NCI-H128 (cell line): ENCODE measurements at regions not wholly inside any gene's neighbourhood (a gene's known extent, or its start where the extent isn't known, plus 50 kb on each side); places are given as distances from the start of the nearest gene placed in this dataset.

Experiments used
- DNase-seq: peaks from one replicate; lab custom pipeline; 2025; ENCODE audit not compliant: unreplicated experiment; lab: John Stamatoyannopoulos, UW

DNA sequence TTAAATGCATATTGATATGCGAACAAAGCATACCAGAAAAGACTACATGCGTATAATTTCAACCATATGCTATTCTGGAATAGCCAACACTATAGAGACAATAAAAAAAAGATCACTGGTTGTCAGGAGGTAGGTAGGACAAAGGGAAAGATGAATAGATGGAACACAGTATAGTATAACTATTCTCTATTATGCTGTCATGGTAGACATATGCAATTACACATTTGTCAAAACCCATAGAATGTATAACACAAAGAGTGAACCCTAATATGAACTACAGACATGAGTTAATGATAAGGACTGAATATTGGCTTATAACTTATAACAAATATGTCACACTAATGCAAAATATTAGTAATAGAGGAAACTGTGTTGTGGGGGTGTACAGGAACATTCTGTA is 460.8 kb downstream of the TAF11L14 start:
- DNase-seq, result no peak

DNA sequence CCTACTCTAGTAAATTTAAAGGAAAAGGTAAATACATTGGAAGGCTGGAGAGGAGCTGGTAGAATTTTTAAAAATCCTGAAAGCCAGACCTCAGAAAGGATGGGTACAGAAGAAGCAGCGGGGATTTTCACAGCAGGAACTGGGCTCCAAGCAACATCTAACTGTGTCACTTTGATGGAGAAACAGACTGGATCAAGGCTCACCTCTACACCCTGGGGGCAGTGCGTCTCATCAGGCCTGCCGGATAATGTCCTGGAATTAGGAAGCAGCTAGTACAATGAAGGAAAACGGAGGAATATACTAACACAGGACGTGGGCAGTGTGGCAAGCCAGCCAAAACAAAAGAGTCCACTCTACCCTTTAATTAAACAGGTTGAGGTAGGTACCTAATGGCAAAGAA is 463.6 kb downstream of the TAF11L14 start:
- DNase-seq, result no peak

DNA sequence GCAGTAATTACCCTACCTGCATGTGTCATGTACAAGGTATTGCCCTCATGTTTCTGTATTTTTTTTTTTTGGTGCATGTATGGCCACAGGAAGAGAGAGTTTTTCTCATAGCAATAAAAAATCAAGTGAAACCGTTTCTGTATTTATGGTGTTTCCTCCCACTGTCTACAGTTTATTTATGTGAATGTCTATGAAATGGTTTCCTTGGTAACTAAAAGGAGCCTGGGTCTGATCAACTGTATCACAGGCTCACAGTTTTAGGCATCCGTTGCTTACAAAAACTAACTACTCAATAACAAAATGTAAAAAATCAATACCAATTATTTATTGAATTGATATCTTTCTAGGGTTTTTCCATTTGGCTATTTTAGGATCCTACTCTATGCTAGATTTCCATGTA is 464.4 kb downstream of the TAF11L14 start:
- no peak for DNase-seq

DNA sequence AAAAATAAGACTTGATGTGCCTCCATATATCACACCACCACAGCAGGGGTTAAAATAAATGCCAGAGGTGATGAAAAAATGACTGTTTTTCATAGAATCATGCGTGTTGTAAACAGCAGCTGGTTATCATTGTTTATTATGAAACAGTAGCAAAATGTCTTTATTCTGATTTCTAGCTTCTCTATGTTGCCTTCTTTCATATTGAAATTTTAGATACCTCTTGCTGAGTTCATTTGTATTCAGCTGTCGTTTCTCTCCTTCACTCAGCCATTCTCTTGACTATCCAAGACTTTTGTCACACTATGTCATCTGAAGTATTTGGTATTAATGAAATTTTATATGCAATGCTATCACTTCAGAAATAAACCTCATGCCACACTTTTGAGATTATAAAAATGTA is 465.0 kb downstream of the TAF11L14 start:
- DNase-seq, result no peak

DNA sequence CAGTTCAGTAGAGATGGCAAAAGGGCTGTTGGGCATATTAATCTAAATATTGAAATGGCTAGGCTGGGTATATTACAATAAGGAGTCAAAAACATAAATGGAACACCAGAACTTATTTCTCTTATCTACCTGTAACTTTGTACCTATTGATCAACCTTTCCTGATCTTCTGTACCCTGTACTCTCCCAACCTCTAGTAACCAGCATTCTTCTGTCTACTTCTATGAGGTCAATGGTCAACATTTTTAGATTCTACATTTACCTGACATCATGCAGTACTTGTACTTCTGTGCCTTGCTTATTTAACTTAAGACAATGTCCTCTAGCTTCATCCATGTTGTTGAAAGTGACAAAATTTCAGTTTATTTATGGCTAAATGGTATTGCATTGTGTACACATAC is 467.3 kb downstream of the TAF11L14 start:
- no peak for DNase-seq

DNA sequence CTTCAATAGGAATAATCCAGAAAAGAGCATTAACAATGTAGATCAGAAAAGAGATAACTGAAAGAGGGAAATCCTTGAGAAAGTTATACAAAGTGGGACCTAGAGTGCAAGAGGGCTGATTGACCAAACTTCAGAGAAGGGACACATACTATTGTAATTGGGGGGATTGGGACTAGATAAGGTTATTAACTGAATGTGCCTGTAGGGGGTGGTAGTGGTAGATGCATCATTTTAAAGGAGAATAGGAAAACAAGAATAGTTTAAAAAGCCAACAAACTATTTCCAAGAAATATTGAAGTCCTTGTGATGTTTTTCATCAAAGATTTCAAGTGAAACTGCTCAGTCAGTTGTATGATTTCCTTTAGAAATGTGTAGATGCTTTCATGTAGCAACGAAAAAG is 468.5 kb downstream of the TAF11L14 start:
- DNase-seq, result no peak

DNA sequence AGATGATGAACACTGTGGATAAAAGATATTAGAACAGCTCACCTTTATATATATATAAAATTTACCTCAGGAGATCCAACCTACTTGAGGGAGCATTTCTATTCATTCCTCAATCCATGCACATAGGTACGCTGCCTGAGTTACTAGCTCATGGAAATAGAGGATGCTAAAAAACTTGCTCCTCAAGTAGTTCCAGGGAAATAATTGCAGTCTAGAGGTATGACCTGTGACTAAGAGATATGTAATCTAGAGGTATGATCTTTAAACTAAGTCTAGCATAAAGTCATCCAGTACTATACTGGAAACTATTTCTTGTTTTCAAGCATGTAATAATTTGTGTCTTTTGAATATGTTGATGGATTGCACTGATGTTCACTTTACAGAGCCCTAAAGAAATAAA is 471.2 kb downstream of the TAF11L14 start:
- no peak for DNase-seq

DNA sequence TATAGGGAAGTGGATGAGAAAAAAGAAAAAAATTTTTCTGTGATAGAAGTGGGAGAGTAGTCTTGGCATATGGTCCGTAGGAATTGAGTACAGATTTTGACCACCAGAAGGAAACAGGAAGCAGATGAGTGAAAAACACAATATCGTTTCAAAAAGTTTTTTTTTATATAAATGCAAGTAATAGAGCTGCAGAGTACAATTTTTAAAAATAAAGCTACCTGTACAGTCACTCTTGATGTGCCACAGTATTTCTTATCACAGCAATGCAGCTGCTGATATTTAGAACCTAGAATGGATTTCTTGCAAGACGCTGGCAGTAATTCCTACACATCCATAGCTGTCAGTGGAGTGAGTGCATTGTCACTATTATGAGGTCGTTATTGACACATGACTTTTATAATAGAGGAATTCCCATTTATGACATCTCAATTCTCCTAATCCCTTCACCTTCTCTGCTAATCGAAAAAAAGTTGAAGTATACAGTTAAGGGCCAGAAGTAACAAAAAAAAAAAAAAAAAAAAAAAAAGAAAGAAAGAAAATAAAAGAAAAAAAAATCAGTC is 477.7 kb downstream of the TAF11L14 start:
- no peak for DNase-seq

DNA sequence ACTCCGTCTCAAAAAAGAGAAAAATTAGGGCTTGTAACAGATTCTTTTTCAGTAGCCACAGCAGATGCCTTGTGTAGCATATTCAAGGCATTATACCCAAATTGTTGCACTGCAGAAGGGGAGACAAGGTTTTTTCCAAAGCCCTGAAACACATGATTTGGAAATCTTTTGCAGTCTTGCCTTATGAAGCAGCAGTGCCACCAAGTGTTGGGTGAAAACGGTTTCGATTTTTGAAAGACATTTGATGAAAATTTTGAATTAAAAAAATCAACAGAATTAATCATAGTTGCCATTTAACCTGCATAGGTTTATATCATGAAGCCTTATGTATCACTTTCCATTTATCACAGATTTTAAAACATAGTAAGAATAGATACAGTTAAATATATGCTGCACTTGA is 479.5 kb downstream of the TAF11L14 start:
- DNase-seq, result peak; percentile 21

DNA sequence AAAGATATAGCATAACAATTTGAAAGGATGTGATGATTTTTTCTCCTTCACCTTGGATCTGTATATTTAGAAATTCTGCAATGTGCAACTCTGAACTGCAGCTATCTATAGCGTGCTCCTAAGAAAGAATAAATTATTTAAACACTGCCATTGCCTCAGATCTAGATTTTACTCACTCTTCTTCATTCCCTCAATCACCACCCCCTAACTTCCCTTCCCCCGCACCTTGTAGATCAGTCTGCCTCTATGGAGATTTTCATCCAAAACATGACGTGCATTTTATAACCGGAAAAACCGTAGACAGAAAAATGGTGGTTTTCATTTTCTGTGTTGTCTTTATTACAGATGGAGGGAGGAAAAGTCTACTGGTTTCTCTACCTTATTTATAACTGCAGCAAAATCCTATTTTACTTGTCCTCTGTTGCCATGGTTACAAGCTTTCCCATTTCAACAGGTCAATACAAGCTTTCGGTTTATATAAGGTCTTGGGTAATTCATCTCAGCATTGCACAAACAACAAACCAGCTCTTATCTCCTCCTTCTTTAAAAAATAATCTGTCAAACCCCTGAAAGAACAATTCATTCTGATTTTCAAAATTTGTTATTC is 480.0 kb downstream of the TAF11L14 start:
- DNase-seq, result no peak

DNA sequence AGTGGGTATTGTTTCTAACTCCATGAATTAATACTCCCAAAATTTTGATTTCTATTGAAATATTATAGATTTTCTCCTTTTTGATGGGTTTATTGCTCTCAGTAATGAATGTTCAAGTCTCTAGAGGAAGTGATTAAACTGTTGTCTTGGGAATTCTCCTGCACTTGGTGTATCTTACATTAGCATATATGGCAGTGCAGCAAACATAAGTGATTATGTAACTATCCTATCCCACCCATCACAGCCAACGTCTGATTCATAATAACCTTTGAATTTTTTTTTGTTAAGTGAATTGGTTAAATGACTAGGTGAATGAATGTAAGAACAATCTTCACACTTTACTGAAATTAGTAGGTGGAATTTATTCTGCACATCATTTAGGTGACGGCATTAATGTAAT is 483.7 kb downstream of the TAF11L14 start:
- no peak for DNase-seq

DNA sequence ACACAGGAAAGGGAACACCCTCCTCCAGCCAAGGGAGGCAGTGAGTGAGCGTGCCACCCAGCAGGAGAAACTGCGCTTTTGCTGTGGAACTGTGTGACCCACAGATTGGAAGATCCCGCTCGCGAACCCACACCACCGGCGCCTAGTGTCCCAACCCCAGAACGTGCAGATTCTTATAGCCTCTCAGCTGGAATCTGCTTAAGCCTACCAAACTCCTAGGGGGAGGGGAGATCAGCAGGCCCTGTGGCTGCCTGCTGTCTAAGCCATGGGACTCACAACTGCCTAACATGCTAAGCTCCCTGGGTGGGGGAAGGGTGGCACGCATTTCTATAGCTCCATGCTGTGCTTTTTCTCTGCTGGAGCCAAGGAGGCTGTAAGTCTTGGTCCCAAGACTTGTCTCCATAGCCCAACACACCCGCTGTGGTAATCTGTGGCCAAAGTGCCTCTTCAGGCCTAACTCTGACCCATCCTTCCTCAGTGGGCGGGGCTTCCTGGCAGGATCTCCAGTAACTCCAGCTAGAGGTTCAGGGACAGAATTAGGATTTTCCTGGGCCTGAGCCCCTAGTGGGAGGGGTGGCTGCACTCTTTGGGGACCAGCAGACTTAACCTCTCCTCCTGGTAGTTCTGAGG is 485.0 kb downstream of the TAF11L14 start:
- no peak for DNase-seq

DNA sequence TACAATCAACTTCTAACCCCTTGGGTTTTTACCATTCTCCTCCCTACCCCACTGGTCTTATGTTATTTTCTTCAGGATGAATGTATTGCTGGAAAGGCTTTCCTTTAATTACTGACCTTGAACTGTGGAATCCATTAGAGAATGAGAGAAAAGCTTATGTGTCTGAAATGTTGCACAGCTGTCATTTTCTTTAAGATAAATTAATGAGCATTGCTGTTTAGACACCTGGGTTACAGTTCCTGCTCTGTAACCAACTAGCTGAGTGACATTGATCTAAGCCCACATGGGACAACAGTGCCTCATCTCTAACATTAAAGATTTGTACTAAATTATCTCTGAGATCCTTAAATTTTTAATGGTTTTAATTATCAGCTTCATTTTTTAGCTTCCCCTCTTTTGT is 507.0 kb downstream of the TAF11L14 start:
- DNase-seq, result no peak

DNA sequence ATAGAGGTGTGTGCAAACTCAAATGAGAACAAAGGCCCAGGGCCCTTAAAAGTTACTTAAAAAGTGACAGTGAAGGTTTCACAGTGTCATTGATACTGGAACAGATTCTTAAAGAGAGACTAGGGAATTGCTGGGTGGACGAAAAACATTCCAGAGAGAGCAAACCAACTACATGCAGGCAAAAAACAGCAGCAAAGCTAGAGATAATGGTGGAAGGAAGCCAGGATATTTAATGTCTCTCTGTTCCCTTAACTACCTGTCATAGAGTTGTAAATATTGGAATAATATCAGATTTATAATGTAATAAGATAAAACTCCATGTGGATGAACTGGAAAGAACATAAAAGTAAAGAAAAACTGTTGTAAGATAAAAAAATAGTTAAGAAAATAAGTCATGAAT is 508.6 kb downstream of the TAF11L14 start:
- DNase-seq, result no peak

DNA sequence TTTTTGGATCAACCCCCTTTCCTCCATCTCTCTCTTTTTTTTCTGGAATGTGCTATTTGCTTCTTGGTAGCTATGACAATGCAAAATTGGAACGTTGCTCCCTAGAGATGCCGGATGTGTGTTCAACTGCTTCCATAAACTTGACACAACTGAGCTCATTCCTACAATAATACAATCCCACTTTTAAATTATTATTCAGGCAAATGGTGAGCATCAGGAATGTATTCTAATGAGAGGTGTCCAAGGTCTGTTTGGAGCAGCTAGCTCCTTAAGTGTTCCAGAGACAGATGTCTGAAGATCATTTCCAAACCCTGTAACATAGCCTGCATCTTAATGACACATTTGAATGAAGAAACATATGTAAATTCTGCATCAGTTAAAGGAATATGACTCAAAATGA is 518.4 kb downstream of the TAF11L14 start:
- DNase-seq, result no peak

DNA sequence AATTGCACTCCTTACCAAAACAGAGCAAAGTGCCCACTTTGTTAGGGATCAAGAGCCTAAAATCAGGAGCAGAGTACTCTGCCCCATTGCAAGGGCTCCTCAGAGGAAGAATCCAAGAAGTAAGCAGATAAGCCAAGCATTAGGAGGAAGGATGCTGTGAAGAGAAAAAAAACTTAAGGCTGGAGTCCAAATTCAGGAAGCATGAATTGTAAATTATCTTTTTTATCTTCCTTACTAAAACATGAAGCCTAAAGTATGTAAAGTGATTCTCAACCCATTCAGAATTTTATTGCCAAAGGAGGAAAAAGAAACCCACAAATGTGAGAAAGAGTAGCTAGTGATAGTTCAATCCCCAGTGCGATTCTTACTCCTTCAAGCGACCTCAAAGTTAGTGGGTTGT is 523.9 kb downstream of the TAF11L14 start:
- no peak for DNase-seq

DNA sequence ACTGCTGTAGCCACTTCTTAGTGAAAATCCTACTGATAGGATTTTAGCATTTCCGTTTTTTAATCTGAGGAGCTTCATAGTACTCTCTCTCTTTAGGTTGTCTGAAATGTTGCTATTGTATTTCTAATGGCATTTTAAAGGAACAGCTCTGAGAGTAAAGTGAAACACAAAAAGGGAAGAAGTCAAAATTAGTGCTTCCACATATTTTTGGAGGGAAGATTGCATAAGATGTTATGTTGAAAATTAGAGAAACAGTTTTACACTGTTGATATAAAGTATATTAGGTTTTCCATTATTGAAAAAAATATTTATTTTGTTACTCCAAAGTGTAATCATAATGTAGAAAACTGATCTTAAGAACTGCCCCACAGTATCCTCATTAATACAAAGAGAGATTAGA is 525.1 kb downstream of the TAF11L14 start:
- no peak for DNase-seq

DNA sequence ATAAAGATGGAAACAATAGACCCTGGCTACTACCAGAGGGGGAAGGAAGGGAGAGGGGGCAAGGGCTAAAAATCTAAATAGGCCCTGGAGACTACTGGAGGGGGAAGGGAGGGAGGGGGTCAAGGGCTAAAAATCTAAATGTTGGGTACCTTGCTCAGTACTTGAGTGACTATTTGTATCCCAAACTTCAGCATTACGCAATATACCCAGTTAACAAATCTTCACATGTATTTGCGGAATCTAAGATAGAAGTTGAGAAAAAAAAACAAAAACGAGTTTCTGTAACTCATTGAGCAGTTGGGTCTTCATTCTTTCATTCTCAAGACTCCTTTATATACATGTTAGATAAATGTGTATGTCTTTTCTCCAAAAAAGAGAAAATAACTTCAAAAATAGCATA is 537.4 kb downstream of the TAF11L14 start:
- no peak for DNase-seq

DNA sequence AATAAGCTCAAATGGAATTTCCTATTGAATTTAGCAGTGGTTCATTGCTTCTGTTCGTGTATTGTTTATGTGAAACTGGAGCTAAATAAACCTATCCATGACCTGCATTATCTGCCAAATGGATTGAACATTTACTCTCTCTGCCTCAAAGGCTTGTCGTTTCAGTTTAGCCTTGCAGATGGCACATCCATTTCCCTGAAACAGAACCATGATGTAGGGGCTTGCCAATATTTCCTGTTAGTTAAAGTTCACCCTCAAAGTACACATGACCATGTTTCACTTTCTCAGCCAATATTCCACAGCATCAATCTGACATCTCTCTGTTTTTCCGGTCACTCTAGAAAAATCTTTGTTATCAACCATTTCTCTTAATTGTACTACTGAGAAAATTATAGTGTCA is 545.3 kb downstream of the TAF11L14 start:
- no peak for DNase-seq

DNA sequence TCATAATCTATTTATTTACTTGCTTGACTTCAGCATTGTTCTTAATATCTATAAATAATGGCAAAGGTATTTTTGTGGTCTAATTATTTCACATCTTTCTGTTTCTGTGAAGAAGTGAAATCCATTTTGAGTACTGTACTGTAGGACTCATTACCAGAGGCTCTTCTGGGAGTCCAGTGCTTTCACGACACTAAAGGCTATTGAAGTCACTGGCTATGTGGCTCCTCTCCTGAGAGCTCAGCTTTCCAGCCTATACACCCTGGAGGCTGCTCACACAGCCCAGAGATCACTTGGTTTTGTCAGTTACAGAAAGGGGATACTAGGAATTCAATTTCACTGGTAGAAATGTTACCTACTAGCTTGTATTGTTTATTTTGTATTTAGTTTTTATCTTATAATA is 547.3 kb downstream of the TAF11L14 start:
- no peak for DNase-seq

DNA sequence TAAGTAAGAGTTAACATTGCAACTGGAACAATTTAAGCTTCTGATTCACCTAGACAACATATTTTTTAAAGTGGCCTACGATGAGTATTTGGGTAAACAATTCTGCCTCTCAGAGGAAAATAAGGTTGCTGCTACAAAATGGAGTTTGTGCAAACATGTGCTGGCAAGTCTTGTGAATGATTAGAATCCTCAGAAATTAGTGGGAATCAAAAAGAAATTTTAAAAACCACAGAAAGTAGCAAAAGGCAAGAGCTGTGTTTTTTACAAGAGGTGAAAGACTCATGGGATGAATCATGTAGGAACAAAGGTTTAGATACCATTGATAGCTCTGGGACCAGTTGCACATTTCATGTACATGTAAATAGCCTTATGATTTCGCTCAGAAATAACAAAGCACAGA is 561.6 kb downstream of the TAF11L14 start:
- DNase-seq, result no peak

DNA sequence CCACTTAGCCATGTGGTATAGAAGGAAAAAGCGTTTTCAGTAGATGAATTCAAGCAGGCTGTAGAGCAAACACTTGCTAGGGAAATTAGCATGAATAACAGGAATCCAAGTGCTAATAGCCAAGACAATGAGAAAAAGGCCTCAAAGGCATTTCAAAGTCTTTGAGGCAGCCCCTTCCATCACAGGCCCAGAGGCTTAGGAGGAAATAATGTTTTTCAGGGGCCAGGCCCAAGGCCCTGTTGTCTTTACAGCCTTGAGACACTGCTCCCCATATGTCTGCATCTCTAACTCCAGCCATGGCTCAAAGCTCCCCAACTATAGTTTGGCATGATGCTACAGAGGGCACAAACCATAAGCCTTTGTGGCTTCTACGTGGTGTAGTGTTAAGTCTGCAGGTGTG is 563.5 kb downstream of the TAF11L14 start:
- no peak for DNase-seq

DNA sequence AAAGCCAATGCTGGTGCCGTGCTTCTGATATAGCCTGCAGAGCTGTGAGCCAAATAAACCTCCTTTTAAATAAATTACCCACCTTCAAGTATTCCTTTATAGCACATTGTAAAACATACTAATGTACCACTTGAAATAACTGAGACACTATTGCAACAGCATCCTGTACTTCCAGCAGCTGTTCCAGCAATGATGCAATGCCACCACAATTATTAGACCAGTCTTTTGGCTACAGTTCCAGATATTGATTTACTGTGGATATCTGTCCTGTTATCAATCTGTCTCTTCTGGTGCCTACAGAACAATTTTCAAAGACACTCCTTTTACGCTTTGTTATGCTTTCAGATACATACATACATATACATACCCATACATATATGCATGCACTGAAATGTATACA is 567.9 kb downstream of the TAF11L14 start:
- DNase-seq, result no peak
